ENCODE measurements at regions not wholly inside any gene's neighbourhood (a gene's known extent, or its start where the extent isn't known, plus 50 kb on each side); places are given as distances from the start of the nearest gene placed in this dataset.
"Not testable (repeated sequence)": the region's sequence is repeated elsewhere in the genome, so short reads cannot be mapped to it uniquely, and the experiment has no call there.

DNA sequence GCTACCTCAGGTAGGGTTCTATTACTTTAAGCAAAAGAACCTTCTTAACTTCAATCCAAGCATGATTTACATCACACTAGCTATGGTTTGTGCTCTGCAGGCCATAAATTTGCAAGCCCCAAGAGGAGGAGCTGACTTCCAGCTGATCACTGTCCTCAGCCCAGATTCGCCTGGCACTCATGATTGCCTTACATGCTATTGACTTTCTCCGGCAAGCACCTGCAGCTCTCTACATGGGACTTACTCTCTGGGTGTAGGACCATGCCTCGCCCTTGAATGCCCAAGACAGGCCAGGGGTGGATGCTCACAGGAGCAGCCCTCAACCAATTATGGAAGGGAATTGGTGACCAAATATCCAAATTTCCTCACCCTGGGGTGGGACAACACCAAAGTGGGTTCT, 99.8 kb downstream of the ESM1 start:
- no peak for DNase-seq

DNA sequence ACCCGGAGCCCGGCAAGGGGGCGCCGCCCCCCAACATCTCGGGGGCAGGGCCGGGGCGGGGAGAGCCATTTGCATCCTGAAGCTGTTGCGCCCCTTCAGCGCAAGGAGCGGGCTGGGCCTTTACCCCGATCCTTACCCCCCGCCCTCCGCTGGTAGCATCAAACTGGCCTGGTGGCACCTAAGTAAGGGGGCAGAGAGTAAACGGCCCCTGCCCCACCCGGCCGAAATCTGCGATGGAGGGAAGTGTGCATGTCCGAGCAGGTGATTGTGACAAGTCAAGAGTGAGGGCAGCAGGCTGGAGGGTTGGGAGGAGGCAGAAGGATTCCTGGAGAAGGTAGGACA, 101.2 kb downstream of the ESM1 start:
- DNase-seq = no peak

DNA sequence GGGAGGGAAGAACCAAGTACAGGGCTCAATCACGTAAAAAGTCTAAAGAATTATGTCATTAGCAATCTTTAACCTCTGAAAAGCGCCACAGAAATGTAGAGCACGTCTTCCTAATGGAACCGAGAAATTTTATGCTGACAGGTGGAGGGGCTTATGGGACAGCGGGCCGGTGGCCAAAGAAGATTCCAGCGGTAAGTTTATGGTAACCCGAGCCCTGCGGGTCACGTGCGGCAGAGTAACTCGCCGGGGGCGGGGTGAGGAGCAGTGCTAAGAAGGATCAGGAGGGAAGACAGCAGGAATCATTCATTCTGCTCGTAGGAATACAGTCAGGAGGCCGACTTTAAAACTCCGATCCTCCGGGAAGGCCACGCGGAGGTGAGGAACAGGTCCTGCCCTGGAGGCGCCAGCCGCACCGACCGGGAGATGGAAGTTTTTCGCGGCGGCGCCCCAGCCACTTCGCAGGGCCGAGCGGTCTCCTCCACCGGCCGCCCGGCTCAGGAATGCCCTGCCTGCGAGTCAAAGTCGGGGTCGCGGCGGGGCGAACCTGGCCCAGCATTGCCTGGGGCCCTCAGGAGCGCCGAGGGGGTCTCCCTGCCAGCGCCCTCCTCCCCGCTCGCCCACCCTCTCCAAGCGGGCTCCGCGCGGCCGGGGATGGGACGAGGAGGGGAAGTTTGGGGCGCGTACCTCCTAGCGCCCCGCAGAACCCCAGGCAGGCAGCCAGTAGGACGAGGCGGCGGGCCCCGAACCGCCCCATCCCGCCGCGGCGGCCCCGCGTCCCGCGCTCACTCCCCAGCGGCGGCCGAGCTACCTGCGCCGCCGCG, 101.8 kb downstream of the ESM1 start:
- DNase-seq = peak in 3 of 58 donors; percentile 3 to 14 (median 12)

DNA sequence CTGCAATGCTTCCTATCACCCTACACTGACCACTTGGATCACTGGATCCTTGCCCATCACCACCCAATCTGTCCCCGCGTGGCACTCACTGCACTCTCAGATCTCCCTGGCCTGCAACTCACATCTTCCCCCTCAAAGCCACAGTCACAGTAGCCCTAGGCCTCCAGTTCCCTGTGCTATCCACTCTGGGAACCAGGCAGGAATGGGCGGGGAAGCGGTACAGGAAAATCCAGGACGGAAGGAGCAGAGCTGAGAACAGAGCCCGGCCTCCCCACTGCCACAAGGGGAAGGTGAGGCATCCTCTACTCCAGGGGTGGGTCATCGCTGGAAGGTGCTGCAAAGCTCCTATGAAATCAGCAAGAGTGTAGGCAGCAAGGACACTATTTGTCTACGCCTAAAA, 102.6 kb downstream of the ESM1 start:
- no peak for DNase-seq

DNA sequence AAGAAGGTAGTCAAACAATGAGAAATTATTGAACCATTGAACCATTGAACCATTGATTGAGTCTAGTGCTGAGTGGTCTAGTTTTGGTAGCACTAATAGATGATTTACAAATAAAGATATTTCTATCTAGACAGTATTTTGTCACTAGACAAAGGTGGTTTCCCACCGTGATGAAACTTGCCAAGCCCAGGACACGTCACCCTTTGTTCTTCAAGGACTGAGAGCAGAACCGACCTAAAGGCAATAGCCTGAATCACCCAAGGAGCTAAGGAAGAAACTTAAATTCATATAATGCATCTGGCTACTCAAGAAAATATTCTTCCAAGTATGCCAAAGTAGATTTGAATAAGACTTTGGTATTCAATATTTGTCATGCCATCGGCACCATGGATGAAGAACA, 103.3 kb downstream of the ESM1 start:
- DNase-seq = no peak

DNA sequence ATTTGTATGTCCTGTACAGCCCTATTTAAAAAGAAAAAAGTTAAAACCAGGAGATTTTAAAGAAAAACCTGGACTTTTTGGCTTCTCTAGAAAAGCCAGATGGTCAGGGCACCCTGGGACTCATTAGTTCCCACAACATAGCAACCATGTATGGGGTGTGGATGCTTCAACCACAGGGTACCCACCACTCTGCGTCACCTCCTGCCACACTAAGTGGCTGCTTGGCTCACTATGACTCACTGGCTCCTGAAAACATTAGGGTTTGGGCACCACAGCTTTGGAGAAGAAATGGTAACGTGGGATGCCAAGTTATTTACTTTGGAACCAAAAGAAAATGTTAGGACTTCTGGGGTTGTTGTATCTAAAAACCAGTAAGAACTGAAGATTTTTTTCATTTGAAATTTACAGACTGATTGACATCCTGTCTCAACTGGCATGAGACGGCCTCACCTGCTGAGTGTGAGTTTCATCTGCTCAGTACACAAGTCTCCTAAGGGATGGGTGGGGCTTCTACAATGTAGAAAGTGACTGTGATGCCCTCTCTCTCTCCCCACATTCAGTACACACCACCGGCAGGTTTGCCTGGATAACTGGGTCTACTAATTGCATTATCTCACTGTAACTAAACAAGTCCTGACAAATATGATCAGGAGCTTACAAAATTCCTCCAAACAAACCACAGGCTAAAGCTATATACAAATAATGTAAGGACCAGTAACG, 103.9 kb downstream of the ESM1 start:
- no peak for DNase-seq

DNA sequence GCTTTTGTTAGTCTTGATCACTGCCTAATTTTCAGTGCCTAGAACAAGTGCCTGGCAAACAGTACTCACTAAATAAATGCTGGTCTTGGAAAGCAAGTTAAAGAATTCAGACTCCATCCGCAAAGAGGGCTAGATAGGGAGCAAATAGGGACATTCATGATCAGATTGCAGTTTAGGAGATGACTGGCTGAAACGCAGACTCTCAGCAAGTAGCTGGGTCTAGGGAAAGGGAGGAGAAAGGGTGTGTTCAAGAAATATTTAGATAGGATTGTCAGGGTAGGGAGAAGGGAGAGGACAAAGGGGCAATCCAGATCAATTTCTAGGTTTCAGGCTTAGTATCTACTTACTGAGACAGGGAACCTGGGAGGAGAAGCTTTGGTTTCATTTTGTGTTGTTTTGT, 108.4 kb downstream of the ESM1 start:
- DNase-seq = no peak

DNA sequence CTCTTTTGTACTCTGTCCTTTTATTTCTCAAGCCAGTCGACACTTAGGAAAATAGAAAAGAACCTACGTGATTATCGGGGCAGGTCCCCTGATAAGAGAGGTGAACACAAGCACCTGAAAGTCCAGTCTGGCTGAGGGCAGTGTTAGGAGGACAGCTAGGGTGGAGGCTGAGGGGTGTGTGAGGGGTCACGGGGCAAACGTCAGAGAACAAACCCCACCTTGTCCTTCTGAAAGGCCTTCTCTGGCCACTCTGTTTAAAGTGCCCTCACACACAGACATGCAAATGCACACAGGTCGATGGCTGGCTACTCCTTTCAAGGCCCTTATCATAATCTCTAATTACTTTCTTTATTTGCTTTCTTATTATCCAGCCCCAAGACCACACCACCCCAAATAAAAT, 108.8 kb downstream of the ESM1 start:
- no peak for DNase-seq

DNA sequence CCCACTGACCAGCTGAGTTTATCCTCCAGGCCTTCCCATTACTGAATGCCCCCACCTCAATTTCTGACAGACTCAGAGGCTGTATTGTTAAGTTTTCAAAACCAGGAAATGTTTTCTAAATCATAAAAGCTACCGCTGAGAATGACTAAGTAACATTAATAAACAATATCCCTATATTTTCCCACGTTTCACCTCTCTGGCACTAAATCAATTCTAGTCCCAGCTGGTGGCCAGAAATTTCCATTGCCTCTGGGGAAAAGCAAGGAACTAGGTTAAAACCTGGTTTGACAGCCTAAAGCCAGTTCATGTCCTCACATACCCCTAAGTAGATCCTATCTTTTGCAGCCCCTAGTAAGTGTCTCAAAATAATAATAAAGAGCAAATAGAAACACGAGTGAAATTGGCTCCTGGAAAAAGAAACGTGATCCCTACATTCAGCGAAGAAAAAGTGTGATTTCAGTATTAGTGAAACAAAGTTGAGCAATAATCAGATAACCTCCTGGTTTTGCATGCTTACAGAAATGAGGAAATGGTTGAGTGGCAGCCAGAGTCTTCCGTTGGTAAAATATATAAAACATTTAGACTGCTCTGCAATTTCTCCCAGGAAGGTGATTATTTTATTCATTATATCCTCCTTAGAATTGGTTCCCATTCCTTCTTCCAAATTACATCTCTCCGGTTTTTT, 110.9 kb downstream of the ESM1 start:
- no peak for DNase-seq

DNA sequence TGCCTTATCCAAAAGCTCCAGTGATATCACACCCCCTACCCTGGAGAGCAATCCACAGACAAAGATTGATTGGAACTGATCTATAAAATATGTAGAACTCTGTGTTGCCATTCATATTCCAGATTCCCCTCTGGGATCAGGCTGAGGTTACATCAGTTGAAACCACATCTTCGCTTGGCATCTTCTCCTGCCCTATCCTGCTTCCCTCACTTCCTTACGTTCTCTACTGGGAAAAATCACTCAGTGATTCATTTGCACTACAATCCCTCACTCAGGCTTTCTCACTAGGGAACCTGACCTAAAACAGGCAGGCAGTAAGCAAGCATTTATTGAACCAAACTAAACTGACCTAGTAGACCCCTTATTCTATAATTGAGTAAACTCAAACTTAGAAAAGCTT, 111.7 kb downstream of the ESM1 start:
- no peak for DNase-seq

DNA sequence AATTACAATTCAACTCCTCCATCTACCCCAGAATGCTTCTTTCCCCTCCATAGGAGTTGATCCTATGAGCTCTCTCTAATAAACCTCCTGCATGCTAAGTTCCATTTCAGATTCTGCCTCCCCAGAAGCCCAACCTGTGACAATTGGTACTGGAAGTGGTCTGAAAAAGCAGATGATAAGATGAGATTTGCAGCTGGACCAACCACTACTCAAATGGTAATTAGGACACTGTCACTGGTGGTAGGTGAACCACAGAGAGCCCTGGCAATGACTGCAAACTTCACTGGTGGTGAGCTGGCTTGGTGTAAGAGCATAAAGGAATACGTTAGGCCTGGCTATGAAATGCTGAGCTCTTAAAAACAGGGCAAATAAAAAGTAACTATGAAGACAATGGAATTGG, 112.6 kb downstream of the ESM1 start:
- DNase-seq = no peak

DNA sequence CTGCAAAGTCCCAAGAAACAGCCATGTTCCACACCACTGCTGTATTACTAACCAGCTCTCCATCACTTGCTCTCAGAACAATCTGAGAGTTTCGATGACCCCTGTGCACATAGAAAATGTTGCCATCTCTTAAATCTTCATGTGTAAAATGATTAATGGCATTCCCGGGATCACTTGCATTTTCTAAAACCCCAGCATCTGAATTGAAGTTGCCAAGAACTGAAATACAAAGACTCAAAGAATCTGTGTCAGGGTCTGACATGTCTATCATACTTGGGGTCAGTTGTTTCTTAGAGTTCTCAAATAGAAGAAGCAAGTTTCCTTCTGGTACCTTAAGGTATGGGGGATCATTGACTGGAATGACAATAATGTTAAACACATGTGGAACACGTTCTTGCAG, 115.1 kb downstream of the ESM1 start:
- no peak for DNase-seq

DNA sequence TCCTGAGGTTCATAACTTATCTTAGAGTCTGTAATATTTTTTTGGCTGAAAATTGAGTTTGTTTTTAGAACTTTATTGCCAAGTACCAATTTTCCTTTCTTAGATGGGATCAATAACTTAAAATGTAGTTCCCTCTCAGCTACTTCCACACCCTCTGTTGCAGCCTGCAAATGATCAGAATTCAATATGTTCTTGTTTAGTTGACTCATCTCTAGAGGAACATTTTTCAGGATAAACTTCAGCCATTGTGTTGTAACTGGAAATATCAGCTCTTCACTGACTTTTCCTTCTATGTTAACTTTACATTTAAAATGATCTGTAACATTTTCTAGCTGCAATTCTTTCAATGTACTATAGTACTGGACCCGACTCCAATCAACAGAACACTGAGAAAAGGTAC, 115.7 kb downstream of the ESM1 start:
- DNase-seq = no peak

DNA sequence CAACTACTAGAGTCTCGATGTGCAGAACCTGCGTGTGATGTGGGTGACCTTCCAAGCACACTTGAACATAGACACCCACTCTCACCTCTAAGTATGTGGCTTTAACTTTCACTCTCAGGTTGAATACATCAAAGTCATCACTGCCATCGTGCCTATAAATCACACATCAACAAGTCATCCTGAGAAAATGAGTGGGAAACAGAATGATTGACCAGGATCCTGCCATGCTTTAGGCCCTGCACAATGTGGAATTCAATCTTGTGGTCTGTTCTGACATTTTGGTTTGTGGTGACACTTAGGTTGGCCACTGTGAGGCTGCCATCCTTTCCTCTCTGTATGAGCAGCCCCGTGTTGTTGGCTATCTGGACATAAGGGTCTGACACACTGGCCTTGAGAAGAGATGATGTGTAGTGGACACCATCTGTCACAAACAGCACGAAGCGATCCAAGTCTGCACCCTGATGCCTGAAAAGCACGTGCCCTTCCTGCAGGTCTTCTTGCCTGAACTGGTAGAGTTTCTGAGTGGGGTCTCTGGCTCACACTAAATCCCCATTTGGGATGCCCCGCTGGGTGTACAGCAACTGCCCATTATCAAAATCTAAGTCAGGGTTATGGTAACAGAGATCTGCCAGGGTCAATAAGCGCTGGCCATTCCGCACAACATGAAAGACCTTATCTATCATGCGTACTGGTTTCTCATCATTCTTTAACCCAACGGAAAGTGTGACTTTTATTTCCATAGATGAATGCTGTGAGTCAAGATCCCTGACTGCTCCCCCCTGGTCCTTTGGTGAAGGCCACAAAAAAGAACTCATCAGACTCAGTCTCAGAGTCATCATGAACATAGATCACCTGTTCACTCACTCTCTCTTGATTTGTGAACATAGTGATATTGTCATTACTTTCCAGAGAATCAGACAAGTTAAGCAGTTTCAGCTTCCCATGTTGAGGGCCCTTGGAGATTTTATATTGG, 116.6 kb downstream of the ESM1 start:
- DNase-seq = no peak

DNA sequence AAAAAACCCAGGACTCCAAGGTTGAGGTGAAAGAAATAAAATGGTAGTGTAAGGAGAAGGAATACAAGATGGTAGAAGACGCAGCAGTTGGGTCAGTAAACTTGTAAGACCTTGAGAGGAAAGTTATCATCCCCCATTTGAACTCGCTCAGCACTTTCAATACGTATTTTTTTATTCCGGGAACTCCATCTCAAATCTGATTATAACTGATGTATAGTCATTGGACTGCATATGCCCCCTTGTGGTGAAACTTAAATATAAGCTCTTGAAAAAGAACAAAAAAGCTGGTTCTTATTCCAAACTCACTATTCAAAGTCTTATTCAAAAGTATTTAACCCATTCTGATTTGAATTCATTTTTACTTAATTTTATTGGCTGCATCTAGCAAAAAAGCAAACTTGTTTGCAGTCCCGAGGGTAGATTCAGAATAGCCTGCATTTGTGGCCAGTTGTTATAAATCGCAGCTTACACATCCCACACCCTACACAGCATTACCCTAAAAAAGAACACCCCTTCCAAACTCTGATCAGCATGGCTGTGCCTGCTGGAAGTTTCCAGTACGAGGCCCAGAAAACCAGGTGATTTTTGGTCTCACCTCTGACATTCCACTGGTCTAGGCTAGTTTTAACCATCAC, 118.0 kb downstream of the ESM1 start:
- DNase-seq = peak in 1 of 58 donors; percentile 36

DNA sequence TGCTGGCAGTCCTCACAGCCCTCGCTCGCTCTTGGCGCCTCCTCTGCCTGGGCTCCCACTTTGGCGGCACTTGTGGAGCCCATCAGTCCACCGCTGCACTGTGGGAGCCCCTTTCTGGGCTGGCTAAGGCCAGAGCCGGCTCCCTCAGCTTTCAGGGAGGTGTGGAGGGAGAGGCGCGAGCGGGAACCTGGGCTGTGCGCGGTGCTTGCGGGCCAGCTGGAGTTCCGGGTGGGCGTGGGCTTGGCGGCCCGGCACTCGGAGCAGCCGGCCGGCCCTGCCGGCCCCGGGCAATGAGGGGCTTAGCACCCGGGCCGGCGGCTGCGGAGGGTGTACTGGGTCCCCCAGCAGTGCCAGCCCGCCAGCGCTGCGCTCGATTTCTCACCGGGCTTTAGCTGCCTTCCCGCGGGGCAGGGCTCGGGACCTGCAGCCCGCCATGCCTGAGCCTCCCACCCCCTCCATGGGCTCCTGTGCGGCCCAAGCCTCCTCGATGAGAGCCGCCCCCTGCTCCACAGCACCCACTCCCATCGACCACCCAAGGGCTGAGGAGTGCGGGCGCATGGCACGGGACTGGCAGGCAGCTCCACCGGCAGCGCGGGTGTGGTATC, 120.4 kb downstream of the ESM1 start:
- not testable (repeated sequence) for DNase-seq

DNA sequence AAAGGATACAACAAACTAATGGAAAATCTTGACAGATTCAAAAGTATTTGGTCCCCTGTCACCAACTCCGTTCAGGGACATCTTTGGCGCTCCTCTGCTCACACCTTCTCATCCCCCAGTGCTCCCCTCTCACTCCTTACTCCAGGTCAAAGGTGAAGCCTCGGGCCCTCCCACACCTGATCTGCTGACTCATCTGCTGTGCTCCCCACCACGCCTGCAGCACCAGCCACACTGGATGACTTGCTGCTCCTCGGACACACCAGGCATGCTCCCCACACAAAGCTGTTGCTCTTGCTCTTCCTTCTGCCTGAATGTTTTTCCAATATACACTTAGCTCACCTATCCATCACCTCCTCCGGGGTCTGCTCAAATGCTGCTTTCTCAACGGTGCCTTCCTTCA, 123.4 kb downstream of the ESM1 start:
- no peak for DNase-seq

DNA sequence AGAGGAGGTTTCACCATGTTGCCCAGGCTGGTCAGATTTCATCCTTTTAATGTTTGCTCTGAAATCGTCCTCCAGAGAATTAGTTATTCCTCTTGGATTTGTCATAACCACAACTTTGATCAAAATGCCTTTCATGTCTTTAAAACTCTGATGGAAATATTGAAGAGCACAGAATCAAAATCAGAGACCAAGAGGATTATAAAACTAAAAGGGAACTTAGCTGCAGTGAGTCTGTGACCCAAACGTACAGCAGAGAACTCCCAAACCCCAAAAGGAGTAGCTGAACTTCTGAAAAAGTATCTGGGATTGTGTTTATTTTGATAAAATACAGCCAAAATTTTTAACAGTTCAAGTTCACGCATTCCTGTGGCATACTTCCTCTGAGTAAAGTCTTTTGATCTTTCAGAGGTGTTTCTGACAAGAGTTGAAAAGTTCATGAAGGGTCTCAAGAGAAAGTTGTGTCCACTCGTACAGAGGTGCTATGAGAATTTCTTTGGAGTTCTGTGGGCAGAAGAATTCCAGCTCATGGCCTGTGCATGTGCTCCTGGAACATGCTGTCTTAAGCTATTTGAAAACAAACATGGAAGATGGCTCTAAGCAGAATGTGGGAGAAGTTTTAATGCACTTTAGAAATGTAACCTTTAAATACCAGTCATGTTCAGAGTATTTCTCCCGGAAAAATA, 124.0 kb downstream of the ESM1 start:
- no peak for DNase-seq

DNA sequence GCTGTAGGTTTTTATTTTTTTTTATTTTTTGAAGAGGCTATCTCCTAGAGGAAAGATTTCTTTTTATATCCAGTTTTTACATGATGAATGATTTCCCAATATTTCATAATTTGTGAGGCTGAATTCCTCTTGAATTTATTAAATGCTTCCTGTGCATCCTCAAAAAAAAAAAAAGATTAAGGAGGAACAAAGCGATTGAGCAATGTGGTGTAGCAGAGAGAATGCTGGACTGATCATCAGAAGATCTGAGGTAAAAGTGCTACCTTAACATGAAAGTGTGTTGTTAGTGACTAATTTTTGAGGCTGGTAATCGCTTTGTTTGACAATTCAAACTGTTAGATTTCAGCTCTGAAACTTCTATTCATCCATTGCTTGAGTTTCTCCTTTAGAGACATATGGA, 125.1 kb downstream of the ESM1 start:
- no peak for DNase-seq

DNA sequence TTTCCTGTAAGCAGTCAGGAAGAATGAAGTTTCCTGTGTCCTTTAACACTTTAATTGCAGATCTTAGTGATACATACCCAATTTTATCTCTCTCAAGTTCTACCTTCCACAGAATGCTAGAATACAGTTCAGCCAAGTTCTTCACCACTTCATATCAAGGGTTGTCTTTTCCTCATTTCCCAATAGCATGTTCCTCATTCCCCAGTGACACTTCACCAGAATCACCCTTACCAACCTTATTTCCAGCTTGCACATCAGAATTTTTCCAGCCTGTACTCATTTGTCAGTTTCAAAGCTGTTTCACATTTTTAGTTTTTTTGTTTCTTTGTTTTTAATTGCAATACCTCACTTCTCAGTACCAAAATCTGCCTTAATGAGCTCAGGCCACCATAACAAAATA, 126.1 kb downstream of the ESM1 start:
- DNase-seq = no peak
